ENCODE measurements at regions not wholly inside any gene's neighbourhood (a gene's known extent, or its start where the extent isn't known, plus 50 kb on each side); places are given as distances from the start of the nearest gene placed in this dataset.
A peak's percentile ranks its signal among the peaks of the same experiment; 100 is the strongest.

DNA sequence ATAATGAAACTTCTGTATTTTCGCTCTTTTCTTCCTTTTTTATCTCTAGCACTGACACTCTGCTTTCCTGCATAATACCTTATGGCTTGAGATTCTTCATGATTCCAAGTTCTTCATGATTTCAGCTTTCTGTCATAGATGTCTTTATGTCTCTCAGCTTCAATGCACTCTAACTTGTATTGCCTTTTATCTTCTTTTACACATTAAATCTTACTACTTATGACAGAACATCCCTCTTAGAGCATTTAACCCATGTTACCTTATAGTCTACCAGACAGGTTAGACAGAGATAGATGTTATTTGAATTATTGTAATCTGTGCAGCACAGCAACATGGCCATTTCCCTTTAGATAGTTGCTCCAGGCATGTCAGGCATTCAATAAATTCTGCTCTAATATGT lies 1475.7 kb upstream of the TMEFF2 start:
- no peak overlapping the region for H2AFZ ChIP-seq (ENCODE audit: low read length)
- peaks cover 20% of the 10 kb centered on the region; the same call in 1 of the 2 replicates for H3K4me1 ChIP-seq (ENCODE audit: low read length)
- H3K9ac ChIP-seq (ENCODE audit: low read length): no peak overlapping the region
- no peak for DNase-seq
- H3K27me3 ChIP-seq (replicated peaks; ENCODE audit: insufficient read depth, low read length): no peaks in the 10 kb centered on the region
- H3K9me2 ChIP-seq (replicated peaks; ENCODE audit: insufficient read depth, low read length): no peaks in the 10 kb centered on the region
- H3K4me2 ChIP-seq (ENCODE audit: low read depth, low read length): no peak overlapping the region
- TF ChIP-seq, protein P1, sequence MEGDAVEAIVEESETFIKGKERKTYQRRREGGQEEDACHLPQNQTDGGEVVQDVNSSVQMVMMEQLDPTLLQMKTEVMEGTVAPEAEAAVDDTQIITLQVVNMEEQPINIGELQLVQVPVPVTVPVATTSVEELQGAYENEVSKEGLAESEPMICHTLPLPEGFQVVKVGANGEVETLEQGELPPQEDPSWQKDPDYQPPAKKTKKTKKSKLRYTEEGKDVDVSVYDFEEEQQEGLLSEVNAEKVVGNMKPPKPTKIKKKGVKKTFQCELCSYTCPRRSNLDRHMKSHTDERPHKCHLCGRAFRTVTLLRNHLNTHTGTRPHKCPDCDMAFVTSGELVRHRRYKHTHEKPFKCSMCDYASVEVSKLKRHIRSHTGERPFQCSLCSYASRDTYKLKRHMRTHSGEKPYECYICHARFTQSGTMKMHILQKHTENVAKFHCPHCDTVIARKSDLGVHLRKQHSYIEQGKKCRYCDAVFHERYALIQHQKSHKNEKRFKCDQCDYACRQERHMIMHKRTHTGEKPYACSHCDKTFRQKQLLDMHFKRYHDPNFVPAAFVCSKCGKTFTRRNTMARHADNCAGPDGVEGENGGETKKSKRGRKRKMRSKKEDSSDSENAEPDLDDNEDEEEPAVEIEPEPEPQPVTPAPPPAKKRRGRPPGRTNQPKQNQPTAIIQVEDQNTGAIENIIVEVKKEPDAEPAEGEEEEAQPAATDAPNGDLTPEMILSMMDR (IDR thresholded peaks at IDR 0.05; ENCODE audit: low read length): no peak
- TF ChIP-seq EZH2phosphoT487 (IDR thresholded peaks at IDR 0.05; ENCODE audit: low read length) (no peak), EZH2 (optimal IDR thresholded peaks at IDR 0.05; ENCODE audit: low read depth, low read length) (no peak)
- peaks cover 15% of the 10 kb centered on the region for H3F3A ChIP-seq (ENCODE audit: insufficient read depth, low read length)
- H3K4me3 ChIP-seq (ENCODE audit: low read length): no peak overlapping the region
- H3K27ac ChIP-seq (ENCODE audit: low read length): no peak overlapping the region
- no peaks in the 10 kb centered on the region for H3K79me2 ChIP-seq (ENCODE audit: low read length)
- no peaks in the 10 kb centered on the region for H4K20me1 ChIP-seq (ENCODE audit: insufficient read depth, low read length)
- H3K36me3 ChIP-seq (replicated peaks; ENCODE audit: insufficient read depth, low read length): no peaks in the 10 kb centered on the region
- H3K9me3 ChIP-seq (replicated peaks; ENCODE audit: insufficient read depth, low read length): no peaks in the 10 kb centered on the region

DNA sequence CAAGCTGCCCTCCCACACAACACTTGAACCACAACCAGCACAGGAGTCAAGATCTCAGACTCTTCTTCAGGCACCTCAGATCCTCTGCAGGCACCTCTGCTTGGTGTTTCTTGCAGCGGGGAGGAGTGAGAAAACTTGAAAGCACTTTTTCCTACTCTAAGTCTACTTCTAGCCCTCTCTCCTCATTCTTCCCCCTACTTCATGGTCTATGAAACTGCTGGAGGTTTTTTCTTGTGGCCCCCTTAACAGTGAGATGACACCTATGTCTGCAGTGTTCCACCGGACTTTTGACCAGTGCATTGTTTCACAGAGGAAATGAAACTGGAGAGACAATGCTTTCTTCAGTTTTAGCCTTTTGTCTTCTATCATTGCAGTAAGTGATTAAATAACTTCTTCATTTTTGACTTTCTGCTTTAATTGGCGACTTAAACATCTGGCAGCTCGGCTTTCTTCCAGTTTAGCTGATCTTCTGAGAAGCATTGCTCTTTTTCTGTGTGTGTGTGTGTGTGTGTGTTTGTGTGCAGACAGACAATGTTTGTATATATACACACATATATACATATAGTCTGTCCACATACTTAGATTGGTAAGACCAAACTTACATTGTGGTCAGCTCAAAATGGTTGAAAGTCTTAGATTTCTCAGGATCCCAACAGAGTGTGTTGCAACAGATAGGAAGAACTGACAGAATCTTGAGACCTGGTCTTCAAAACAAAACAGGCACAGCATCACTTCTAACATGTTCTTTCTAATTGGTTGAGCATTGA lies 1474.0 kb upstream of the TMEFF2 start:
- peak overlapping the region; percentile 32; the same call in 1 of the 2 replicates for H3K27ac ChIP-seq (ENCODE audit: low read length)
- no peaks in the 10 kb centered on the region for H4K20me1 ChIP-seq (ENCODE audit: insufficient read depth, low read length)
- DNase-seq: peak; percentile 66
- no peaks in the 10 kb centered on the region for H3K27me3 ChIP-seq (replicated peaks; ENCODE audit: insufficient read depth, low read length)
- peaks cover 15% of the 10 kb centered on the region for H3F3A ChIP-seq (ENCODE audit: insufficient read depth, low read length)
- H3K79me2 ChIP-seq (ENCODE audit: low read length): no peaks in the 10 kb centered on the region
- H3K4me2 ChIP-seq (ENCODE audit: low read depth, low read length): peak overlapping the region; percentile 48
- no peaks in the 10 kb centered on the region for H3K9me3 ChIP-seq (replicated peaks; ENCODE audit: insufficient read depth, low read length)
- peak overlapping the region; percentile 26 for H2AFZ ChIP-seq (ENCODE audit: low read length)
- TF ChIP-seq, protein P1 (IDR thresholded peaks at IDR 0.05; ENCODE audit: low read length): no peak
- no peak for TF ChIP-seq EZH2phosphoT487 (IDR thresholded peaks at IDR 0.05; ENCODE audit: low read length)
- no peak for TF ChIP-seq EZH2 (optimal IDR thresholded peaks at IDR 0.05; ENCODE audit: low read depth, low read length)
- no peaks in the 10 kb centered on the region for H3K9me2 ChIP-seq (replicated peaks; ENCODE audit: insufficient read depth, low read length)
- H3K9ac ChIP-seq (ENCODE audit: low read length): no peak overlapping the region
- peak overlapping the region; percentile 6; the same call in 1 of the 2 replicates for H3K4me3 ChIP-seq (ENCODE audit: low read length)
- peaks cover 20% of the 10 kb centered on the region; the same call in 1 of the 2 replicates for H3K4me1 ChIP-seq (ENCODE audit: low read length)
- no peaks in the 10 kb centered on the region for H3K36me3 ChIP-seq (replicated peaks; ENCODE audit: insufficient read depth, low read length)

DNA sequence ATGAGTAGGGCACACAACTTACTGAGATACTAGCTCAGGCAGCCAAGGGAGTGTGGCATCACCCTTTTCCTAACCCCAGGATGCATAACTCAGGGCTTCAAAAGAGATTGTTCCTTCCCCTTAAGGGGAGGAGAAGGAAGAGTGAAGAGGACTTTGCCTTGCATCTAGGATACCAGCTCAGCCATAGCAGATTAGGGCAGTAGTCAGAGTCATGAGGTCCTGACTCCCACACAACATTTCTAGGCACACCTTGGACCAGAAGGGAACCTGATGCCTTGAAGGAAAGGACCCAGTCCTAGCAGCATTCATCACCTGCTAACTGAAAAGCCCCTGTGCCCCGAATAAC lies 1433.2 kb upstream of the TMEFF2 start:
- Histone ChIP-seq H3K27ac (ENCODE audit: low read length) (no peak overlapping the region), H3K4me1 (ENCODE audit: low read length) (no peaks in the 10 kb centered on the region), H3K4me2 (ENCODE audit: low read depth, low read length) (no peak overlapping the region), H3F3A (ENCODE audit: insufficient read depth, low read length) (no peaks in the 10 kb centered on the region), H3K9me2 (replicated peaks; ENCODE audit: insufficient read depth, low read length) (no peaks in the 10 kb centered on the region), H2AFZ (ENCODE audit: low read length) (no peak overlapping the region), H3K9ac (ENCODE audit: low read length) (no peak overlapping the region), H3K27me3 (replicated peaks; ENCODE audit: insufficient read depth, low read length) (no peaks in the 10 kb centered on the region), H3K4me3 (ENCODE audit: low read length) (no peak overlapping the region), H3K36me3 (replicated peaks; ENCODE audit: insufficient read depth, low read length) (no peaks in the 10 kb centered on the region), H3K9me3 (replicated peaks; ENCODE audit: insufficient read depth, low read length) (no peaks in the 10 kb centered on the region), H3K79me2 (ENCODE audit: low read length) (no peaks in the 10 kb centered on the region), H4K20me1 (ENCODE audit: insufficient read depth, low read length) (no peaks in the 10 kb centered on the region)
- no peak for TF ChIP-seq EZH2phosphoT487 (IDR thresholded peaks at IDR 0.05; ENCODE audit: low read length)
- no peak for TF ChIP-seq EZH2 (optimal IDR thresholded peaks at IDR 0.05; ENCODE audit: low read depth, low read length)
- TF ChIP-seq, protein P1 (IDR thresholded peaks at IDR 0.05; ENCODE audit: low read length): no peak
- no peak for DNase-seq
